ENCODE measurements at regions not wholly inside any gene's neighbourhood (a gene's known extent, or its start where the extent isn't known, plus 50 kb on each side); places are given as distances from the start of the nearest gene placed in this dataset.

GRCh38 chr13:63436325-63436668 lies 2020.6 kb upstream of the PCDH20 start:
- TF ChIP-seq CTCF (IDR thresholded peaks at IDR 0.05) (no peak), POLR2A (IDR thresholded peaks at IDR 0.05) (no peak), EP300 (IDR thresholded peaks at IDR 0.05) (no peak)

Measured in ovary (tissue), 3 donors.